ENCODE measurements at regions not wholly inside any gene's neighbourhood (a gene's known extent, or its start where the extent isn't known, plus 50 kb on each side); places are given as distances from the start of the nearest gene placed in this dataset.

GRCh38 chr11:33941637-33942160 lies 49.8 kb upstream of the LMO2 start (continued):
- TF ChIP-seq MBD1 (CRISPR knock-in tag; IDR thresholded peaks at IDR 0.05) (no peak), SIN3B (IDR thresholded peaks at IDR 0.05; ENCODE audit: low read depth) (no peak), ZNF311 (CRISPR knock-in tag; IDR thresholded peaks at IDR 0.05) (peak; percentile 66; the same call in 1 of the 2 replicates), HLTF (IDR thresholded peaks at IDR 0.05) (no peak), CTCFL (IDR thresholded peaks at IDR 0.05; ENCODE audit: borderline replicate concordance, insufficient read depth, low read depth, low read length, poor library complexity, severe bottlenecking) (no peak), ZNF232 (CRISPR knock-in tag; IDR thresholded peaks at IDR 0.05) (no peak), BRF2 (IDR thresholded peaks at IDR 0.05; ENCODE audit: borderline replicate concordance, insufficient read depth, insufficient read length) (no peak), ZNF212 (CRISPR knock-in tag; IDR thresholded peaks at IDR 0.05) (no peak), ELK1 (CRISPR knock-in tag; IDR thresholded peaks at IDR 0.05) (no peak), ZNF79 (CRISPR knock-in tag; IDR thresholded peaks at IDR 0.05; ENCODE audit: low read depth) (no peak; the same call in 1 of the 2 replicates), ZNF274 (IDR thresholded peaks at IDR 0.05; ENCODE audit: borderline replicate concordance, low read depth, low read length) (no peak), ZNF77 (CRISPR knock-in tag; IDR thresholded peaks at IDR 0.05) (no peak), E2F8 (IDR thresholded peaks at IDR 0.05; ENCODE audit: low read depth, partially characterized antibody) (no peak), ESRRB (CRISPR knock-in tag; IDR thresholded peaks at IDR 0.05; ENCODE audit: borderline replicate concordance) (no peak), STAG1 (CRISPR knock-in tag; IDR thresholded peaks at IDR 0.05; ENCODE audit: borderline replicate concordance) (no peak), CEBPG (CRISPR knock-in tag; IDR thresholded peaks at IDR 0.05) (peak; percentile 53; the same call in 1 of the 2 replicates), CEBPG (tag; conservative IDR thresholded peaks at IDR 0.05 in 1 of 2, IDR thresholded peaks at IDR 0.05 in 1 of 2) (peak; percentile 32 to 44; a peak in 2 of 4 replicates), PREB (CRISPR knock-in tag; IDR thresholded peaks at IDR 0.05) (no peak), NR3C1 (CRISPR knock-in tag; IDR thresholded peaks at IDR 0.05) (no peak)

Data from K562 (cell line).